ENCODE measurements at regions not wholly inside any gene's neighbourhood (a gene's known extent, or its start where the extent isn't known, plus 50 kb on each side); places are given as distances from the start of the nearest gene placed in this dataset.

DNA sequence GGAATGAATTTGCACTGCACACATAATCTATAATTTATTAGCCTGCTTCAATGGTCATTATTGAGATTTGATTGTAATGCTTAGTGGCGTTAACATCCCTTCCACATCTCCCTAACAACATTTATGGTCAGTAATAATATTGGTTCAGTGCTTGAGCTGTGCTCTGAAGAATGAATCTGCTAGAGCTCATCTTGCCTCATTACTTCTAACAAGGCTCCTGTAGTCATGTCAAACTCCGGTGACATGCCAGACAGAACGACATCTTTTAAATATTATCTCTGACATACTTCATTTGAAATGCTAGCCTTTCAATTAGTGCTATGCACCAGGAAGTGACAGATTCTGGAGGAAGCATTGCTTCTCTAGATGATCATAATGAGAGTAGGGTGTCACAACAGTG is 240.3 kb upstream of the BTBD3 start:
- Mint-ChIP-seq H3K27me3 (ENCODE audit: low read depth) (no peaks in the 10 kb centered on the region), H3K36me3 (ENCODE audit: low read depth) (no peaks in the 10 kb centered on the region), H3K27ac (ENCODE audit: unreplicated experiment) (no peak overlapping the region), H3K4me1 (peaks cover 22% of the 10 kb centered on the region), H3K4me3 (no peak overlapping the region), H3K9me3 (peaks cover 6% of the 10 kb centered on the region)
- no peak for DNase-seq (ENCODE audit: low read depth, low spot score)
- TF ChIP-seq, protein P1, sequence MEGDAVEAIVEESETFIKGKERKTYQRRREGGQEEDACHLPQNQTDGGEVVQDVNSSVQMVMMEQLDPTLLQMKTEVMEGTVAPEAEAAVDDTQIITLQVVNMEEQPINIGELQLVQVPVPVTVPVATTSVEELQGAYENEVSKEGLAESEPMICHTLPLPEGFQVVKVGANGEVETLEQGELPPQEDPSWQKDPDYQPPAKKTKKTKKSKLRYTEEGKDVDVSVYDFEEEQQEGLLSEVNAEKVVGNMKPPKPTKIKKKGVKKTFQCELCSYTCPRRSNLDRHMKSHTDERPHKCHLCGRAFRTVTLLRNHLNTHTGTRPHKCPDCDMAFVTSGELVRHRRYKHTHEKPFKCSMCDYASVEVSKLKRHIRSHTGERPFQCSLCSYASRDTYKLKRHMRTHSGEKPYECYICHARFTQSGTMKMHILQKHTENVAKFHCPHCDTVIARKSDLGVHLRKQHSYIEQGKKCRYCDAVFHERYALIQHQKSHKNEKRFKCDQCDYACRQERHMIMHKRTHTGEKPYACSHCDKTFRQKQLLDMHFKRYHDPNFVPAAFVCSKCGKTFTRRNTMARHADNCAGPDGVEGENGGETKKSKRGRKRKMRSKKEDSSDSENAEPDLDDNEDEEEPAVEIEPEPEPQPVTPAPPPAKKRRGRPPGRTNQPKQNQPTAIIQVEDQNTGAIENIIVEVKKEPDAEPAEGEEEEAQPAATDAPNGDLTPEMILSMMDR (conservative IDR thresholded peaks at IDR 0.05) = no peak

DNA sequence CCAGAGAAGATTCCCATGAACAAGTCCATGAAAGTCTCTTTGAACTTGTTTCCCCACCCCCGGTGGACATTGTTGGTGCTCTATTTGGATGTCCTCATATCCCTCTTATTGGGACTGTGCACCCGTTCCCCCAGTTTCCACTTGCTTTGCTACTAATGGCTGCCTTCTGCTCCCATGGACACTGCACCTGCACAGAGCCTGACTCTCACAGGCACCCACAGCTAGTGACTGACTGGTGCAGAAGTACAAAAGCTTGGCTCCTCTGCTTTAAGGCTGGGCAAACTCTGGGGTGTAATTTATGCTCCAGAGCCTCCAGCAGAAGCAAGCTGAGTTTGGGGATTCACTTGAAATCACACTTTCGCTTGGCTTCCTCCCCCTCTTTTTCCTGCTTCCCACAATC is 239.9 kb upstream of the BTBD3 start:
- H3K9me3 Mint-ChIP-seq = peaks cover 6% of the 10 kb centered on the region
- H3K27ac Mint-ChIP-seq (ENCODE audit: unreplicated experiment) = no peak overlapping the region
- no peak overlapping the region for H3K4me3 Mint-ChIP-seq
- no peak for DNase-seq (ENCODE audit: low read depth, low spot score)
- TF ChIP-seq, protein P1 (conservative IDR thresholded peaks at IDR 0.05) = no peak
- H3K4me1 Mint-ChIP-seq = peaks cover 22% of the 10 kb centered on the region
- H3K36me3 Mint-ChIP-seq (ENCODE audit: low read depth) = no peaks in the 10 kb centered on the region
- H3K27me3 Mint-ChIP-seq (ENCODE audit: low read depth) = no peaks in the 10 kb centered on the region

DNA sequence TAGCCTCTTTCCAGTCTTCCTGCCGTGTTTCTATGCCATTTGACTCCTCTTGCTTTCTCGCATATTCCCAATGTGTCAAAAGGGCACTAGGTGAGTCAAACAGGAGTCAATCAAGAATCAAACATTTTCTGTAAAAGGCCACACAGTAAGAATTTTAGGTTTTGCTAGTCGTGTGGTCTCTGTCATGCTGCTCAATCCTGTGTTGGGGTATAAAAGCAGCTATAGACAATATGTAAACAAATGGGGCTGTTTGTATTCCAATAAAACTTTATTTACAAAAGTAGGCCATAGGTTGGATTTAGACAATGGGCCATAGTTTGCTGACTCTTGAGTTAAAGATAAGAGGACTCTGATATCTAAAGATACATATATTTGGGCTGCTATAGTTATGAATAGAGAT is 235.4 kb upstream of the BTBD3 start:
- Mint-ChIP-seq H3K27ac (ENCODE audit: unreplicated experiment) (no peak overlapping the region), H3K36me3 (ENCODE audit: low read depth) (no peaks in the 10 kb centered on the region), H3K4me3 (no peak overlapping the region), H3K4me1 (peaks cover 22% of the 10 kb centered on the region), H3K27me3 (ENCODE audit: low read depth) (no peaks in the 10 kb centered on the region), H3K9me3 (peaks cover 6% of the 10 kb centered on the region)
- no peak for DNase-seq (ENCODE audit: low read depth, low spot score)
- TF ChIP-seq, protein P1 (conservative IDR thresholded peaks at IDR 0.05) = no peak

DNA sequence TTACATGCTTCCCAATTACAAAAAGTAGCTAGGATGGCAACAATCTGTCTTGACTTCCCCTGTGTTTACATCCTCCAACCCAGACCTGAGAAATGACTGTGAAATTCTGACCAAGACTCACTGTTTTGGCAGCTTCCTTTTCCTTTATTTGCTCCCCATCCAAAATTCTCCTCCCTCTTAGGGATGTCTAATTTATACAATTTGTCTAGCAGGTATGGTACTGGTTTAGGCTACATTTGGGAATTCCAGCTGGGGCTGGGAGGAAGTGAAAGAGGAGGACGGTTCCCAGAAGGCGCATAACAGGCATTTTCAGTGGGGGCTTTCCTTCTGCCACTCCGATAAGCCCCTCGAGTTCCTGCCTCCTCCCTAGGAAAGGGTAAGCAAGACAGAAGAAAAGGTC is 231.5 kb upstream of the BTBD3 start:
- Mint-ChIP-seq H3K4me3 (peak overlapping the region; percentile 56), H3K36me3 (ENCODE audit: low read depth) (no peaks in the 10 kb centered on the region), H3K27ac (ENCODE audit: unreplicated experiment) (peak overlapping the region; percentile 35), H3K4me1 (peaks cover 16% of the 10 kb centered on the region), H3K9me3 (peaks cover 5% of the 10 kb centered on the region), H3K27me3 (ENCODE audit: low read depth) (no peaks in the 10 kb centered on the region)
- no peak for DNase-seq (ENCODE audit: low read depth, low spot score)
- TF ChIP-seq, protein P1 (conservative IDR thresholded peaks at IDR 0.05) = no peak

DNA sequence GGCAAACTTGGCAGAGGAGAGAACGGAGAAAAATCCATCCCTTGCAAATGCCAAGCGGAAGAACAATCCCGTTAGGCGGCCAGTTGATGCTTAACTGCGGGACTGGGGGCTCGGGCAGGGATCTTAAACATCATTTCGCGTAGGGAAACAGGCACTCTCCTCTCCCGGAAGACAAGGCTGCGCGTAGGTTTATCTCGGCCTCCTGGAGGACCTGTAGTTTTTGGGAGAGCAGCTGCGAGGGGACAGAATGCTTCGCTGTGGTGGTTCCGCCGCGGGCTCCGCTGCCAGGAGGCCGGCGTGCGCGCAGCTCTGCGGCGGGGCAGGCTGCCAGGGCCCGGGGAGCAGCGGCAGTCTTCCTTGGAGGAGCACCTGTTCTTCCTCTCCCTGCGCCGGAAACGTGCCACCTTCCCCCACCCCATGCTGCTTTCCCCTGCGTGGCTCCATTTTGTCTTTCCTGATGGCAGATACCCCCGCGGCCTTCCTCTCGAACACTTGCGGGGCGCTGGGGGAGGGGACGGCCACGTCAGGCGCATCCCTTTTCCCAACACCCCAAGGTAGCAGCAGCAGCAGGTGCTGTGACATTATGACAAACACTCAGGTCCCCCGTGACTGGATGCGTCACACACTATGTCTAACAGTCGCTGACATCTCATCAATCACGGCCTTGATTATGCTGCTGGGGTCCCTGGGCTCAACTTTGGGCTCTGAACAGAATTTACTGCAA is 230.7 kb upstream of the BTBD3 start:
- peaks cover 10% of the 10 kb centered on the region for H3K4me1 Mint-ChIP-seq
- no peak for DNase-seq (ENCODE audit: low read depth, low spot score)
- H3K27ac Mint-ChIP-seq (ENCODE audit: unreplicated experiment) = peak overlapping the region; percentile 35
- no peaks in the 10 kb centered on the region for H3K27me3 Mint-ChIP-seq (ENCODE audit: low read depth)
- H3K4me3 Mint-ChIP-seq = peak overlapping the region; percentile 56
- no peaks in the 10 kb centered on the region for H3K36me3 Mint-ChIP-seq (ENCODE audit: low read depth)
- H3K9me3 Mint-ChIP-seq = peaks cover 3% of the 10 kb centered on the region
- TF ChIP-seq, protein P1 (conservative IDR thresholded peaks at IDR 0.05) = no peak

Data from neural crest cell (in vitro differentiated cells).